HepG2 (cell line): ENCODE measurements at regions not wholly inside any gene's neighbourhood (a gene's known extent, or its start where the extent isn't known, plus 50 kb on each side); places are given as distances from the start of the nearest gene placed in this dataset.
A peak's percentile ranks its signal among the peaks of the same experiment; 100 is the strongest.

Experiments used
- ARID3A ChIP-seq: IDR thresholded peaks from 2 replicates; pipeline ENCODE4 v1.6.1; 2012; ENCODE audit warnings: low read depth, low read length, improper control_type of control experiment
- ATM ChIP-seq: fragments of 450-650 bp; IDR thresholded peaks from 2 replicates; pipeline ENCODE4 v1.7.1; 2017; ENCODE audit warnings: mild to moderate bottlenecking, borderline replicate concordance
- ELF4 ChIP-seq: sonication (generic); formaldehyde crosslinking; IDR thresholded peaks from 2 replicates; pipeline ENCODE4 v1.5.0; 2020; ENCODE audit warnings: missing genetic modification reagents, mild to moderate bottlenecking, moderate library complexity, borderline replicate concordance
- JUNB ChIP-seq: sonication (generic); formaldehyde crosslinking; IDR thresholded peaks from 2 replicates; pipeline ENCODE4 v1.8.0; 2022; ENCODE audit warnings: missing genetic modification reagents, mild to moderate bottlenecking, borderline replicate concordance
- MBD4 ChIP-seq: IDR thresholded peaks from 2 replicates; pipeline ENCODE4 v1.6.1; 2012; ENCODE audit warnings: low read length, inconsistent platforms, borderline replicate concordance
- MTA1 ChIP-seq: sonication (generic); formaldehyde crosslinking; IDR thresholded peaks from 2 replicates; pipeline ENCODE4 v1.4.0; 2020; ENCODE audit warnings: missing genetic modification reagents, mild to moderate bottlenecking, borderline replicate concordance
- NR2F2 ChIP-seq: IDR thresholded peaks from 2 replicates; pipeline ENCODE4 v1.6.1; 2012; ENCODE audit warnings: low read depth, inconsistent platforms, borderline replicate concordance
- PAXIP1 ChIP-seq: sonication (generic); formaldehyde crosslinking; conservative IDR thresholded peaks from 2 replicates; pipeline ENCODE4 v1.4.0; 2020; ENCODE audit warnings: mild to moderate bottlenecking, missing genetic modification reagents, moderate library complexity
- SETDB1 ChIP-seq: sonication (generic); formaldehyde crosslinking; IDR thresholded peaks from 2 replicates; pipeline ENCODE4 v1.5.1; 2020; ENCODE audit warnings: missing genetic modification reagents, mild to moderate bottlenecking, borderline replicate concordance
- ZBTB44 ChIP-seq: sonication (generic); formaldehyde crosslinking; IDR thresholded peaks from 2 replicates; pipeline ENCODE4 v1.4.0; 2020; ENCODE audit warnings: missing genetic modification reagents
- ZHX1 ChIP-seq: sonication (generic); formaldehyde crosslinking; IDR thresholded peaks from 2 replicates; pipeline ENCODE4 v1.8.1; 2022; ENCODE audit warnings: low read depth, mild to moderate bottlenecking, missing genetic modification reagents
- ZMAT3 ChIP-seq: sonication (generic); formaldehyde crosslinking; conservative IDR thresholded peaks from 2 replicates; pipeline ENCODE4 v1.7.0; 2021; ENCODE audit warnings: missing genetic modification reagents
- ZNF282 ChIP-seq: fragments of 450-650 bp; IDR thresholded peaks from 2 replicates; pipeline ENCODE4 v1.6.1; 2018; ENCODE audit not compliant: partially characterized antibody
- ZNF441 ChIP-seq: sonication (generic); formaldehyde crosslinking; IDR thresholded peaks from 2 replicates; pipeline ENCODE4 v1.7.0; 2021; ENCODE audit warnings: missing genetic modification reagents, borderline replicate concordance
- ZNF513 ChIP-seq: sonication (generic); formaldehyde crosslinking; conservative IDR thresholded peaks from 2 replicates; pipeline ENCODE4 v1.5.0; 2020; ENCODE audit warnings: missing genetic modification reagents
- ZZZ3 ChIP-seq: sonication (generic); formaldehyde crosslinking; IDR thresholded peaks from 2 replicates; pipeline ENCODE4 v1.4.0; 2020; ENCODE audit warnings: missing genetic modification reagents, mild to moderate bottlenecking, borderline replicate concordance

GRCh38 chr12:11500188-11500860 lies 105.0 kb upstream of the PRB2 start (continued):
- TF ChIP-seq MBD4, result no peak
- no peak for TF ChIP-seq ATM
- TF ChIP-seq ZBTB44 (CRISPR knock-in tag), result peak; percentile 99
- TF ChIP-seq ZNF282, result no peak
- TF ChIP-seq SETDB1 (CRISPR knock-in tag), result no peak
- TF ChIP-seq MTA1, result no peak; the same call in 1 of the 2 replicates
- TF ChIP-seq JUNB (CRISPR knock-in tag), result peak; percentile 88
- peak; percentile 69; the same call in 1 of the 2 replicates for TF ChIP-seq ELF4 (CRISPR knock-in tag)
- no peak for TF ChIP-seq NR2F2
- TF ChIP-seq ZZZ3 (CRISPR knock-in tag), result no peak
- TF ChIP-seq ZNF441 (CRISPR knock-in tag), result peak; percentile 97
- no peak for TF ChIP-seq ZNF513 (CRISPR knock-in tag)
- TF ChIP-seq PAXIP1 (CRISPR knock-in tag), result 0 out of 2 replicates have a peak, but pooled peaks have one; percentile 36
- TF ChIP-seq ZHX1, result peak; percentile 97; the same call in 1 of the 2 replicates
- no peak for TF ChIP-seq ARID3A
- peak; percentile 100 for TF ChIP-seq ZMAT3 (CRISPR knock-in tag)
